ENCODE measurements at regions not wholly inside any gene's neighbourhood (a gene's known extent, or its start where the extent isn't known, plus 50 kb on each side); places are given as distances from the start of the nearest gene placed in this dataset.

- no peak overlapping the region for H3K27ac ChIP-seq (ENCODE audit: low read length)
- H3K4me3 ChIP-seq (ENCODE audit: low read length) = no peak overlapping the region
- TF ChIP-seq CTCF (IDR thresholded peaks at IDR 0.05) = no peak
- intact Hi-C loops (cut with micrococcal nuclease) = no loop called here
- no peak overlapping the region for H3K4me3 Mint-ChIP-seq
- no peaks in the 10 kb centered on the region for H3K36me3 ChIP-seq (ENCODE audit: control insufficient read depth, insufficient read depth, low read length)
- no peaks in the 10 kb centered on the region for H3K36me3 Mint-ChIP-seq
- H3K27me3 ChIP-seq (ENCODE audit: control insufficient read depth, insufficient read depth, low read length) = no peaks in the 10 kb centered on the region
- no peaks in the 10 kb centered on the region for H3K27me3 Mint-ChIP-seq (ENCODE audit: low read depth in 2 of 2)
- peaks cover 2 to 3% of the 10 kb centered on the region in 2 donors for H3K9me3 Mint-ChIP-seq
- no peaks in the 10 kb centered on the region for H3K9me3 ChIP-seq (ENCODE audit: control insufficient read depth, insufficient read depth, low read length)
- H3K27ac Mint-ChIP-seq = no peak overlapping the region
- 54% methylated on average over 3 of the region's 3 CpGs for WGBS (ENCODE audit: insufficient coverage)
- no peaks in the 10 kb centered on the region for H3K4me1 Mint-ChIP-seq
- DNase-seq = no peak
- ATAC-seq = no peak
- H3K4me1 ChIP-seq (ENCODE audit: control insufficient read depth, insufficient read depth, low read length) = no peaks in the 10 kb centered on the region
Measured at GRCh38 chr9:118109542-118109941, 405.3 kb downstream of the TLR4 start.

- no peaks in the 10 kb centered on the region for H3K27me3 Mint-ChIP-seq (ENCODE audit: low read depth in 2 of 2)
- Histone ChIP-seq H3K27me3 (ENCODE audit: control insufficient read depth, insufficient read depth, low read length) (no peaks in the 10 kb centered on the region), H3K4me1 (ENCODE audit: control insufficient read depth, insufficient read depth, low read length) (no peaks in the 10 kb centered on the region), H3K27ac (ENCODE audit: low read length) (no peak overlapping the region), H3K36me3 (ENCODE audit: control insufficient read depth, insufficient read depth, low read length) (no peaks in the 10 kb centered on the region), H3K9me3 (ENCODE audit: control insufficient read depth, insufficient read depth, low read length) (no peaks in the 10 kb centered on the region), H3K4me3 (ENCODE audit: low read length) (no peak overlapping the region)
- H3K27ac Mint-ChIP-seq = no peak overlapping the region
- H3K9me3 Mint-ChIP-seq = peaks cover 0 to 2% of the 10 kb centered on the region in 2 donors
- DNase-seq (no peak), ATAC-seq (no peak)
- no peaks in the 10 kb centered on the region for H3K36me3 Mint-ChIP-seq
- no peak overlapping the region for H3K4me3 Mint-ChIP-seq
- no peaks in the 10 kb centered on the region for H3K4me1 Mint-ChIP-seq
- WGBS (ENCODE audit: insufficient coverage) = 0% methylated on average over 1 of the region's 2 CpGs
- no peak for TF ChIP-seq CTCF (IDR thresholded peaks at IDR 0.05)
- intact Hi-C loops (cut with micrococcal nuclease) = no loop called here
Measured at GRCh38 chr9:118121361-118121760, 417.2 kb downstream of the TLR4 start.

- Histone ChIP-seq H3K36me3 (ENCODE audit: control insufficient read depth, insufficient read depth, low read length) (no peaks in the 10 kb centered on the region), H3K4me3 (ENCODE audit: low read length) (no peak overlapping the region), H3K27me3 (ENCODE audit: control insufficient read depth, insufficient read depth, low read length) (no peaks in the 10 kb centered on the region), H3K4me1 (ENCODE audit: control insufficient read depth, insufficient read depth, low read length) (no peaks in the 10 kb centered on the region), H3K27ac (ENCODE audit: low read length) (no peak overlapping the region), H3K9me3 (ENCODE audit: control insufficient read depth, insufficient read depth, low read length) (peaks cover 4% of the 10 kb centered on the region)
- Mint-ChIP-seq H3K9me3 (peaks cover 5 to 6% of the 10 kb centered on the region in 2 donors), H3K36me3 (no peaks in the 10 kb centered on the region), H3K4me3 (no peak overlapping the region), H3K27ac (no peak overlapping the region), H3K4me1 (no peaks in the 10 kb centered on the region), H3K27me3 (ENCODE audit: low read depth in 2 of 2) (no peaks in the 10 kb centered on the region)
- ATAC-seq (no peak), DNase-seq (no peak)
- intact Hi-C loops (cut with micrococcal nuclease) = no loop called here
- no peak for TF ChIP-seq CTCF (IDR thresholded peaks at IDR 0.05)
- WGBS (ENCODE audit: insufficient coverage) = 82% methylated on average over 2 of the region's 2 CpGs
Measured at GRCh38 chr9:118128313-118128712, 424.1 kb downstream of the TLR4 start.

- DNase-seq (no peak), ATAC-seq (no peak)
- WGBS (ENCODE audit: insufficient coverage) = 76% methylated on average over 3 of the region's 3 CpGs
- intact Hi-C loops (cut with micrococcal nuclease) = no loop called here
- H3K27me3 ChIP-seq (ENCODE audit: control insufficient read depth, insufficient read depth, low read length) = no peaks in the 10 kb centered on the region
- Mint-ChIP-seq H3K9me3 (peaks cover 8% of the 10 kb centered on the region in 2 donors), H3K4me3 (no peak overlapping the region), H3K27me3 (ENCODE audit: low read depth in 2 of 2) (no peaks in the 10 kb centered on the region), H3K36me3 (no peaks in the 10 kb centered on the region), H3K4me1 (no peaks in the 10 kb centered on the region), H3K27ac (no peak overlapping the region)
- no peak overlapping the region for H3K4me3 ChIP-seq (ENCODE audit: low read length)
- H3K36me3 ChIP-seq (ENCODE audit: control insufficient read depth, insufficient read depth, low read length) = no peaks in the 10 kb centered on the region
- peaks cover 4% of the 10 kb centered on the region for H3K9me3 ChIP-seq (ENCODE audit: control insufficient read depth, insufficient read depth, low read length)
- H3K4me1 ChIP-seq (ENCODE audit: control insufficient read depth, insufficient read depth, low read length) = no peaks in the 10 kb centered on the region
- no peak overlapping the region for H3K27ac ChIP-seq (ENCODE audit: low read length)
- TF ChIP-seq CTCF (IDR thresholded peaks at IDR 0.05) = no peak
Measured at GRCh38 chr9:118129541-118129940, 425.3 kb downstream of the TLR4 start.

All from natural killer cell (primary cell).